HAP-1 (cell line): ENCODE measurements at regions not wholly inside any gene's neighbourhood (a gene's known extent, or its start where the extent isn't known, plus 50 kb on each side); places are given as distances from the start of the nearest gene placed in this dataset.

ENCODE experiments used
- DNase-seq, 2 experiments: peaks; one replicate each; pipeline ENCODE4 v3.0.0-alpha.2; 2016 to 2020; ENCODE audit warnings: low spot score in 2 of 2
- H3K27me3 ChIP-seq: fragments of 250-450 bp; sonication (Bioruptor Pico); 2 replicates; pipeline ENCODE4 v1.5.1; 2020; ENCODE audit warnings: low read depth, mild to moderate bottlenecking, moderate library complexity
- H3K36me3 ChIP-seq: fragments of 250-450 bp; sonication (Bioruptor Pico); replicated peaks from 2 replicates; pipeline ENCODE4 v1.5.1; 2020; ENCODE audit warnings: mild to moderate bottlenecking
- H3K4me1 ChIP-seq: fragments of 250-450 bp; sonication (Bioruptor Pico); 2 replicates; pipeline ENCODE4 v1.5.1; 2020; ENCODE audit warnings: mild to moderate bottlenecking
- H3K4me3 ChIP-seq: fragments of 250-450 bp; sonication (Bioruptor Pico); 2 replicates; pipeline ENCODE4 v1.5.1; 2020; ENCODE audit warnings: mild to moderate bottlenecking, moderate library complexity
- H3K9me3 ChIP-seq: fragments of 250-450 bp; sonication (Bioruptor Pico); 2 replicates; pipeline ENCODE4 v1.5.1; 2020; ENCODE audit warnings: mild to moderate bottlenecking, moderate library complexity
- in situ Hi-C: fragments of 300-500 bp; cut with MboI; formaldehyde crosslinking; loops from 3 replicates; pipeline ENCODE4 v1.14.3; 2020; ENCODE audit warnings: low sequenced_read_pairs, inconsistent platforms, mixed read lengths

DNA sequence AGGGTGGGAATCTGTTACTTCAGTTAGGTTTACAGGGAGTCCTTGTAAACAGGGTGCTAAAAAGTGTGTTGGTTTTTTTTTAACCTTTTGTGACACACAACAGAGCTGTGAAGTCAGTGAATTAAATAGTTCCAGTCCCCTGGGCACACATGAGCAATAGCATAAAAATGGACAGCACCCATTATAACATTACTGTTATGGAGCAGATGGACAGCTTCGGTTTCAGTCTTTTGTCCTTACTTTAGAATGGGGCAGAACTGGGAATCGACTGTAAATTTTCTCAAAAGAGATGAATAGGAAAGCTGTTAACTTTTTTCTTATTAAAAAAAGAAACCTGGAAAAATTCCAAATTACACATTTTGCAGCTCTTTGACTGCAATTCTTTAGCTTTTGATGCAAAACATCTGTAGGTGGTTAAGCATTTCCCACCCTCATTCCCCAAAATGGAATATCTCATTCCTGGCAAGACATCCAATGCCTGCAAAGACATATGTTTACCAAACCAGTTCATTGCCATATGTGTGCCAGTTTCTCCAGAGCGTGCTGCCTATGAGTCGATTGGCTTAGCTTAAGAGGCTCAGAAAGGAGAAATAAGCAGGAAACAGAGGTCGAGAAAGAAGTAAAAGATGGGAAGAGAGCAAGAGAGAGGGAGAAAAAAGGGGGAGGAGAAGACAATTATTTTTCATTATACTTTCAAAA is 212.3 kb upstream of the TMEM161B start:
- Histone ChIP-seq H3K4me1 (peaks cover 57% of the 10 kb centered on the region), H3K4me3 (no peak overlapping the region), H3K27me3 (no peaks in the 10 kb centered on the region), H3K9me3 (no peaks in the 10 kb centered on the region), H3K36me3 (no peaks in the 10 kb centered on the region)
- in situ Hi-C loops = loop anchor here (10.0 kb wide), 1 partner anchor 194 kb away; no protein-coding TSS in a partner anchor
- peak; percentile 67 to 88 for DNase-seq

DNA sequence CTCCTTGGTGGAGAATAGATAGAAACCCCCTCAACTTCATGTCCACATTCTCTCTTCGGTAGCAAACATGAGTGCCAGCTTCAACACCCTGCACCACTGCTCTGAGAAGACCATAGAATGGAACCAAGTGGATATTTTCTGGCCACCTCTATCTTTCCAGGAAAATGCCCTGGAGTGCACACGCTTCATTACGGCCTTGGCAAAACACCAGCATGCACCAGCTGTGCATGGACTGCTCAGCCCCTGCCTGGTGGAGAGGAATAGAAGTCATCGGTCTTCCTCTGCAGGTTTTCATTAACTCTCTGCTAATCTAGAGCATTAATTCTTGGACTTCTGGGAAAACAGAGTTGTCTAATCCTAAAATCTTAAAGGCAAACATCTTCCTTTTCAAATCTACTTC is 211.6 kb upstream of the TMEM161B start:
- H3K9me3 ChIP-seq = no peaks in the 10 kb centered on the region
- H3K4me1 ChIP-seq = peaks cover 50% of the 10 kb centered on the region
- no peak overlapping the region for H3K4me3 ChIP-seq
- no peaks in the 10 kb centered on the region for H3K27me3 ChIP-seq
- in situ Hi-C loops = loop anchor here (10.0 kb wide), 1 partner anchor 195 kb away; no protein-coding TSS in a partner anchor
- H3K36me3 ChIP-seq = no peaks in the 10 kb centered on the region
- DNase-seq = peak; percentile 35 to 57

DNA sequence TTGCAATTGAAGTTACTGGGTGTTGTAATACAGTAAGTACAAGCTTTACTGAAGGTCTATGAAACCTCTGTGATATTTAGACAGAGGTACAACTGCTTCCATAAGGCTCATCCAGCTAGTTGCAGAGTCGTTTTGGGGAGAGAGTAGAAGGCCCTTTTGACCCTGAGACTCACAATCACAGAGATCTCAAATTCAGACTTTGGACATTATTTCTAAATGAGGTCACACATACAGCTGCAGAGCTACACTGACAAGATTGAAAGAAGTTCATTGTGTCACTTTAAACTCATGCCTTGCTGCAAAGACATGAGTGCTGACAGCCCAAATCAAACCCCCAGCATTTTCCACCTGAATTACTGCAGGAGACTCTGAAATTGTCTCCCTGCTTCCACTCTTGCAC is 205.9 kb upstream of the TMEM161B start:
- no peaks in the 10 kb centered on the region; the same call in 1 of the 2 replicates for H3K9me3 ChIP-seq
- no peak for DNase-seq
- in situ Hi-C loops = no loop called here
- no peak overlapping the region for H3K4me3 ChIP-seq
- H3K27me3 ChIP-seq = no peaks in the 10 kb centered on the region
- no peaks in the 10 kb centered on the region for H3K36me3 ChIP-seq
- H3K4me1 ChIP-seq = no peaks in the 10 kb centered on the region

- H3K9me3 ChIP-seq = no peaks in the 10 kb centered on the region; the same call in 1 of the 2 replicates
- no peak for DNase-seq
- H3K27me3 ChIP-seq = no peaks in the 10 kb centered on the region
- H3K4me3 ChIP-seq = no peak overlapping the region
- H3K36me3 ChIP-seq = no peaks in the 10 kb centered on the region
- in situ Hi-C loops = no loop called here
- H3K4me1 ChIP-seq = no peaks in the 10 kb centered on the region
These were observed 202.1 kb upstream of the TMEM161B start for GRCh38 chr5:88470745-88471144.

GRCh38 chr5:88459971-88460370 is 191.3 kb upstream of the TMEM161B start:
- Histone ChIP-seq H3K4me1 (no peaks in the 10 kb centered on the region), H3K9me3 (no peaks in the 10 kb centered on the region), H3K36me3 (no peaks in the 10 kb centered on the region), H3K27me3 (no peaks in the 10 kb centered on the region), H3K4me3 (no peak overlapping the region)
- in situ Hi-C loops = no loop called here
- DNase-seq = no peak

DNA sequence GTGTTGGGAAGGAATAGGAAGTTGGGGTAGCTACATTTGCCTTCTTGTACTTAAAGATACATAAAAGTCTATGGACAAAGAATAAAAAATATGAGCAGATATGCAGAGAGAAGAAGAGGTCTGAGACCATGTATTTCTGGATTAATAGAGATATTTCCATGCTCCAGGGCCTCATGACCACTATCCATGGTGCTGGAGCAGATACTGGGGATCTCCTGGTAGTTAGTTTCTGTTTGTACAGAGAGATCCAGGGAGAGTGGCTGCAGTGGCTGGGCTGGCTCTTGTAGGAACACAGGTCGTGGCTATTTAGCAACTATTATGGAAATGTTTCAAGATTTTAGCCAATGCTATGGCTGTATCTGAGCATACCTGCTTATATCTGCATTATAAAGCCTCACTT is 184.2 kb upstream of the TMEM161B start:
- in situ Hi-C loops = no loop called here
- H3K4me1 ChIP-seq = no peaks in the 10 kb centered on the region

DNA sequence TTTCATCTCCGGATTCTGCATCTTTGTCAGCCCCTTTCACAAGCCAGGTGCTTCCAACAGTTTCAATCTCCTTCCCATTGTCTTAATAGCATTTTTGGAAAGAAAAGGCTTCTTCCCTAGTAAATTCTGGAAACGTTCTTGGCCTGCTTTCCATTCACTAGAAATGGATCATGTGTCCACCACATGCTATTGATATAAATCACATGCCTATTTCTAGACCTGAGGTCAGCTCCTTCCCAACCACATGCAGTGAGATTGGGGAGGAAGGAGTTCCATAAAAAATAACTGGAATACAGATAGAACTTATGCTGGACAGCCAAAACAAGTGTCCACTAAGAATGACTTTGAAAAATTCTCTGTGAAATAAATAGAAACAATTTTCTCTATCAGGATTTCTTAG is 181.6 kb upstream of the TMEM161B start:
- H3K9me3 ChIP-seq = no peaks in the 10 kb centered on the region
- in situ Hi-C loops = no loop called here
- H3K4me3 ChIP-seq = no peak overlapping the region
- H3K27me3 ChIP-seq = no peaks in the 10 kb centered on the region
- no peak for DNase-seq
- no peaks in the 10 kb centered on the region for H3K4me1 ChIP-seq
- no peaks in the 10 kb centered on the region for H3K36me3 ChIP-seq

More for the DNA sequence above, 184.2 kb upstream of the TMEM161B start:
- no peaks in the 10 kb centered on the region for H3K36me3 ChIP-seq
- DNase-seq = peak in 1 of 2 experiments; percentile 15
- H3K4me3 ChIP-seq = no peak overlapping the region
- H3K9me3 ChIP-seq = no peaks in the 10 kb centered on the region
- H3K27me3 ChIP-seq = no peaks in the 10 kb centered on the region

DNA sequence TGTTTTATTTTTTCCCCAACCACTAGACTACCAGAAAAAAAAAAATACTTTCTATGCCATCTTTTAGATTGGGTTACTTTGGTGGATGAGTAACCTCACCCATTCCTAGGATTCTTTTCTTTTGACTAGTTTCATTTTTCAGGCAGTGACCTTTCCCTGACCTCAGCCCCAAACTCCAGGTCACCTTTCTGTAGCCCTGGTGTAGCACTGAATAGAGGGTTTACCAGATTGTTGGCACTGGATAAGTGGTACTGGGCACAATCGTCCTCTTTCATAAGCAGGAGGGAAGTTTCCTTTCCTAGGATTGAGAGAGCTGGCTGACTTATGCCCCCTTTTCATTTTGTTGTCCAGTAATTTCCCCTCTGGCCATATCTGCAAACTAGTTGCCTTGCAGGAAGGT is 169.4 kb upstream of the TMEM161B start:
- no peaks in the 10 kb centered on the region for H3K9me3 ChIP-seq
- H3K4me1 ChIP-seq = no peaks in the 10 kb centered on the region
- in situ Hi-C loops = no loop called here
- H3K27me3 ChIP-seq = no peaks in the 10 kb centered on the region
- H3K36me3 ChIP-seq = no peaks in the 10 kb centered on the region
- no peak for DNase-seq
- H3K4me3 ChIP-seq = no peak overlapping the region

DNA sequence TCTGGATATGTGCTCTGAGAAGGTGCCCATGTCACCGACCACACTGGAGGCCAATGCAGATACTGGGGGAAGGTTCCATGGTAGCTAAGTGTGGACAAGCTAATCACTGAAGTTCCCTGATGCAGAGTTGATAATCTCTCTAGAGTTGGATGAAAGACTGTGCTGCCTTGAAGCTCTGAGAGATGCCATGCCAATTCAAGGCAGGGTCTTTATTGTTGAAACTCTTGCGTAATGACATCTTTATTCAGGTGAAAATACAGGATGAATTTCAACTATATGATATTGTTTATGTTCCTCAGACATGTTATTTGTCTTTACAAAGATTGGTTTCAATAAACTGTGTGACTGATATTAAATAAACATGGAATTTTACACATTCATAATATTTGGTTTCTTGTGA is 167.6 kb upstream of the TMEM161B start:
- H3K4me1 ChIP-seq = no peaks in the 10 kb centered on the region
- no peak overlapping the region for H3K4me3 ChIP-seq
- no peak for DNase-seq
- H3K27me3 ChIP-seq = no peaks in the 10 kb centered on the region
- H3K36me3 ChIP-seq = no peaks in the 10 kb centered on the region
- in situ Hi-C loops = no loop called here
- no peaks in the 10 kb centered on the region for H3K9me3 ChIP-seq

DNA sequence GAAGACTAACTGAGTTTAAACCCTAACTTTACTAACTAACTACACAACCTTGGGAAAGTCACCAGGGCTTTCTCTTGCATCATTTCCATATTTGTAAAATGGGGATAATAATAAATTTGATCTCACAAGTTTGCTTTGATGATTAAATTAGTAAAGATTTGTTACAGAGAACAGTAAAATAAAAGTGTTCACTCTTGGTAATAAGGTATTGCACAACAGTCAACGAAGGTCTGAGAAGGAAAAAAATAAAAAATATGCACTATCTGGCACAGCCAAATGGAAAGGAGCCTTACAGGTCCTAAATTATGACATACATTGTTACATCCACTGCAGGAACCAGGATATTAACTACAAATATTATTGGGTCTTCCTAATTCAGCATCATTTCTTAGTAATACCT is 160.0 kb upstream of the TMEM161B start:
- H3K4me1 ChIP-seq = no peaks in the 10 kb centered on the region
- in situ Hi-C loops = no loop called here
- no peaks in the 10 kb centered on the region for H3K27me3 ChIP-seq
- H3K9me3 ChIP-seq = no peaks in the 10 kb centered on the region
- no peak for DNase-seq
- no peaks in the 10 kb centered on the region for H3K36me3 ChIP-seq
- H3K4me3 ChIP-seq = no peak overlapping the region

GRCh38 chr5:88426441-88426840 is 157.8 kb upstream of the TMEM161B start:
- no peak for DNase-seq
- H3K4me1 ChIP-seq = no peaks in the 10 kb centered on the region
- in situ Hi-C loops = no loop called here
- no peaks in the 10 kb centered on the region for H3K36me3 ChIP-seq
- H3K4me3 ChIP-seq = no peak overlapping the region
- H3K9me3 ChIP-seq = no peaks in the 10 kb centered on the region
- H3K27me3 ChIP-seq = no peaks in the 10 kb centered on the region

- Histone ChIP-seq H3K27me3 (no peaks in the 10 kb centered on the region), H3K36me3 (no peaks in the 10 kb centered on the region), H3K4me1 (no peaks in the 10 kb centered on the region), H3K9me3 (no peaks in the 10 kb centered on the region), H3K4me3 (no peak overlapping the region)
- no peak for DNase-seq
- in situ Hi-C loops = no loop called here
These were observed 156.5 kb upstream of the TMEM161B start for GRCh38 chr5:88425124-88425523.

GRCh38 chr5:88419931-88420330 is 151.3 kb upstream of the TMEM161B start:
- Histone ChIP-seq H3K4me3 (no peak overlapping the region), H3K36me3 (no peaks in the 10 kb centered on the region), H3K27me3 (no peaks in the 10 kb centered on the region), H3K4me1 (no peaks in the 10 kb centered on the region), H3K9me3 (no peaks in the 10 kb centered on the region)
- DNase-seq = no peak
- in situ Hi-C loops = no loop called here

DNA sequence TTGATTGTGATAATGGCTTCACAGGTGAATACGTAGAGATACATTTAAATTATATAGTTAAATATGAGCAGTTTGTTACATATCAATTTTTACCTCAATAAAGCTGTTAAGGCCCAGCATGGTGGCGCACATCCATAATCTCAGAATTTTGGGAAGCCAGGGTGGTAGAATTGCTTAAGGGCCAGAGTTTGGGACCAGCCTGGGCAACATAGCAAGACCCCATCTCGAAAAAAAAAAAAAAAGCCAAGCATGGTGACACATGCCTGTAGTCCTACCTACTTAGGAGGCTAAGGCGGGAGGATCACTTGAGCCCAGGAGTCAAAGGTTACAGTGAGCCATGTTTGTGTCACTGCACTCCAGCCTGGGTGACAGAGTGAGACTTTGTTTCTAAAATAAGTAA is 138.7 kb upstream of the TMEM161B start:
- Histone ChIP-seq H3K27me3 (no peaks in the 10 kb centered on the region), H3K4me1 (peaks cover 10% of the 10 kb centered on the region), H3K36me3 (no peaks in the 10 kb centered on the region), H3K4me3 (no peak overlapping the region), H3K9me3 (no peaks in the 10 kb centered on the region)
- no peak for DNase-seq
- in situ Hi-C loops = no loop called here

DNA sequence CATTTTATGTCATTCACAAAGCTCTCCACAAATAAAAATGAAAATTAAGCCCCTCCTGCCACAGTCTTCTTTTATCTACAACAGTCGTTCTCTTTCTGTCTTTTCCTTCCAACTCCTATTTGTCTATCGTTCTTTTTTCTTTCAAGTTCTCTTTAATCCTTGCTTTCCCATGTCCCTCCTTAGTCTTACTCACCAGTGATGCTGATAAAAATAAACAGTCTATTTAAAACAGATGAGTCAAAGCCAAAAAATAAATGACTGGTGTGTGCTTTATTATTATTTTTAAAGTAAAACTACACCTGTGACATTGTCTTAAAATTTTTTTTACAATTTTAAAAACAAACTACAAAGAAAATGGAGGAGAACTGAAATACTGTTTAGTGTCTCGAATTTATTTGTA is 137.1 kb upstream of the TMEM161B start:
- in situ Hi-C loops = no loop called here
- Histone ChIP-seq H3K9me3 (no peaks in the 10 kb centered on the region), H3K36me3 (no peaks in the 10 kb centered on the region), H3K4me3 (no peak overlapping the region), H3K4me1 (peaks cover 10% of the 10 kb centered on the region), H3K27me3 (no peaks in the 10 kb centered on the region)
- no peak for DNase-seq
